GM19023 (cell line): ENCODE measurements at regions not wholly inside any gene's neighbourhood (a gene's known extent, or its start where the extent isn't known, plus 50 kb on each side); places are given as distances from the start of the nearest gene placed in this dataset.
A peak's percentile ranks its signal among the peaks of the same experiment; 100 is the strongest.

Source experiments
- ATAC-seq: cut with Tn5 transposase; IDR thresholded peaks from one replicate; pipeline ENCODE4 v1.9.1; 2021; ENCODE audit warnings: mild to moderate bottlenecking, moderate library complexity; ENCODE audit not compliant: unreplicated experiment

- ATAC-seq: no peak
Measured at GRCh38 chr6:170100046-170100445, 190.8 kb downstream of the DLL1 start.

- ATAC-seq: no peak
Measured at GRCh38 chr6:170099387-170099786, 191.5 kb downstream of the DLL1 start.

- no peak for ATAC-seq
Measured at GRCh38 chr6:170098428-170099170, 192.3 kb downstream of the DLL1 start.

GRCh38 chr6:170097505-170098427 lies 193.1 kb downstream of the DLL1 start:
- no peak for ATAC-seq

GRCh38 chr6:170096803-170097504 lies 193.9 kb downstream of the DLL1 start:
- no peak for ATAC-seq

- ATAC-seq: no peak
Measured at GRCh38 chr6:170096191-170096802, 194.6 kb downstream of the DLL1 start.

GRCh38 chr6:170095273-170095981 lies 195.5 kb downstream of the DLL1 start:
- no peak for ATAC-seq

- ATAC-seq: no peak
Measured at GRCh38 chr6:170094686-170095272, 196.1 kb downstream of the DLL1 start.

- ATAC-seq: no peak
Measured at GRCh38 chr6:170093658-170094596, 197.0 kb downstream of the DLL1 start.

GRCh38 chr6:170093276-170093657 lies 197.6 kb downstream of the DLL1 start:
- ATAC-seq: no peak

- ATAC-seq: no peak
Measured at GRCh38 chr6:170092826-170093225, 198.1 kb downstream of the DLL1 start.

- ATAC-seq: no peak
Measured at GRCh38 chr6:170091639-170092579, 199.0 kb downstream of the DLL1 start.

- no peak for ATAC-seq
Measured at GRCh38 chr6:170091000-170091638, 199.8 kb downstream of the DLL1 start.

- ATAC-seq: no peak
Measured at GRCh38 chr6:170090561-170090960, 200.3 kb downstream of the DLL1 start.

GRCh38 chr6:170089963-170090362 lies 200.9 kb downstream of the DLL1 start:
- ATAC-seq: no peak

GRCh38 chr6:170088582-170088955 lies 202.3 kb downstream of the DLL1 start:
- ATAC-seq: peak; percentile 18

- peak; percentile 49 for ATAC-seq
Measured at GRCh38 chr6:170087941-170088581, 202.8 kb downstream of the DLL1 start.
